SU-DHL-6 (cell line): ENCODE measurements at regions not wholly inside any gene's neighbourhood (a gene's known extent, or its start where the extent isn't known, plus 50 kb on each side); places are given as distances from the start of the nearest gene placed in this dataset.

Experiments used
- CTCF ChIP-seq: fragments of 200-600 bp; sonication (generic); IDR thresholded peaks from one replicate; pipeline ENCODE4 v1.5.1; 2017; ENCODE audit warnings: antibody characterized with exemption, mild to moderate bottlenecking, low read length, moderate library complexity; ENCODE audit not compliant: insufficient read depth, poor library complexity, severe bottlenecking
- EZH2phosphoT487 ChIP-seq: fragments of 200-600 bp; sonication (generic), shearing (Covaris generic); conservative IDR thresholded peaks from 2 replicates; pipeline ENCODE4 v1.6.1; 2018; ENCODE audit warnings: mild to moderate bottlenecking, antibody characterized with exemption, low read length, moderate library complexity, mixed read lengths

DNA sequence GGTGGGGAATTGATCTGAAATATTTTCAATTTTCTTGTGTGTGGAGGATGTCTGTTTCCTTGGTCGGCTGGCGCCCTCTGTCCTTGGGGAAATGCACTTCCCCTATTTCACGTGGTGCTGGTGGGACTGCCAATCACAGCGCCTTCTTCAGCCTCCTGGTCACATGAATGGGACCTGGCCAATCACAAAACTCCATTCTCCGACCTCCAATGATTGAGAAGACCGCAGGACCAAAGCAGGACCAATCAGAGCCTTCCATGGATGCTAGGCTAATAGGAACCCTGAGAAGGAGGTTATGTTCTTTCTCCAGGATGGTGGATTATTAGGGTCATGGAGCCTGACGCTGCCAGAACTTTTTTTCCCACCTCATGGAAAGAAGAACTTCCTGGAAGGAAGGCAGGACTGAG, 188.7 kb downstream of the TTC8 start:
- no peak for TF ChIP-seq CTCF
- no peak for TF ChIP-seq EZH2phosphoT487
